Stimulated activated CD4-positive, alpha-beta T cell treated with anti-CD3 and anti-CD28 coated beads, Interleukin-1b, Interleukin-23, amount 100 ng/mL, for 48 hours (primary cell): ENCODE measurements at regions not wholly inside any gene's neighbourhood (a gene's known extent, or its start where the extent isn't known, plus 50 kb on each side); places are given as distances from the start of the nearest gene placed in this dataset.
"Not testable (repeated sequence)": the region's sequence is repeated elsewhere in the genome, so short reads cannot be mapped to it uniquely, and the experiment has no call there.

ENCODE experiments used
- DNase-seq: peaks from one replicate; pipeline ENCODE4 v3.0.0-alpha.2; 2020

- DNase-seq = no peak
Measured at GRCh38 chr13:24931450-24932251, 164.3 kb upstream of the PABPC3 start.

- not testable (repeated sequence) for DNase-seq
Measured at GRCh38 chr13:24933106-24934023, 162.6 kb upstream of the PABPC3 start.

- DNase-seq = not testable (repeated sequence)
Measured at GRCh38 chr13:24934024-24934385, 161.9 kb upstream of the PABPC3 start.

DNA sequence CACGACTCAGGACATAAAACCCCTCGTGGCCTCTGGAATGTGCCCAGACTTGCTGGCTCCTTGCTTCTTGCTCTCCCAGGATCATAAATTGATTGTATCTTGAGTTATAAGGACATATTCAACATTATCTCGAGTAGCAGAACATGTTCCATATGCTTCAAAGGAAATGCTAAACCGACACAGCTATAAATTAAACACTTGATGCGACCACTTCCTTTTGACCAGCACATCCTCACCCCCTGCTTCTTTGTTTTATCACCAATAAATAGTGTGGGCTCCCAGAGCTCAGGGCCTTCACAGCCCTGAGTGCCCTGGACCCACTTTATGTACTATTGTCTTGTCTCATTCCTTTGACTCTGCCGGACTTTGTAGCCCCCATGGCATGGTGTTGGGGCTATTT, 157.0 kb upstream of the PABPC3 start:
- no peak for DNase-seq

GRCh38 chr13:24941023-24941713, 154.8 kb upstream of the PABPC3 start:
- not testable (repeated sequence) for DNase-seq

- no peak for DNase-seq
Measured at GRCh38 chr13:24943136-24943535, 152.8 kb upstream of the PABPC3 start.

GRCh38 chr13:24944073-24944472, 151.9 kb upstream of the PABPC3 start:
- DNase-seq = not testable (repeated sequence)

- DNase-seq = not testable (repeated sequence)
Measured at GRCh38 chr13:24948977-24949376, 147.0 kb upstream of the PABPC3 start.

- DNase-seq = not testable (repeated sequence)
Measured at GRCh38 chr13:24950611-24951010, 145.3 kb upstream of the PABPC3 start.

GRCh38 chr13:24967970-24968369, 128.0 kb upstream of the PABPC3 start:
- DNase-seq = not testable (repeated sequence)

GRCh38 chr13:24968416-24968815, 127.5 kb upstream of the PABPC3 start:
- not testable (repeated sequence) for DNase-seq

DNA sequence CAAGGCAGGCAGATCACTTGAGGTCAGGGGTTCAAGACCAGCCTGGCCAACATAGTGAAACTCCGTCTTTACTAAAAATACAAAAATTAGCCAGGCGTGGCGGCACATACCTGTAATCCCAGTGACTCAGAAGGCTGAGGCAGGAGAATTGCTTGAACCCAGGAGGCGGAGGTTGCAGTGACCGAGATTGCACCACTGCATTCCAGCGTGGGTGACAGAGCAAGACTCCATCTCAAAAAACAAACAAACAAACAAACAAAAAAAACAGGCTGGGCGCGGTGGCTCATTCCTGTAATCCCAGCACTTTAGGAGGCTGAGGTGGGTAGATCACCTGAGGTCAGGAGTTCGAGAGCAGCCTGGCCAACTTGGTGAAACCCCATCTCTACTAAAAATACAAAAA, 122.8 kb upstream of the PABPC3 start:
- DNase-seq = not testable (repeated sequence)

- not testable (repeated sequence) for DNase-seq
Measured at GRCh38 chr13:24981181-24981803, 114.6 kb upstream of the PABPC3 start.

- DNase-seq = no peak
Measured at GRCh38 chr13:24982333-24982999, 113.5 kb upstream of the PABPC3 start.

- no peak for DNase-seq
Measured at GRCh38 chr13:24983094-24983493, 112.8 kb upstream of the PABPC3 start.

GRCh38 chr13:24984134-24984533, 111.8 kb upstream of the PABPC3 start:
- no peak for DNase-seq

GRCh38 chr13:24985107-24985506, 110.8 kb upstream of the PABPC3 start:
- DNase-seq = no peak

GRCh38 chr13:24985896-24986295, 110.0 kb upstream of the PABPC3 start:
- DNase-seq = no peak

- no peak for DNase-seq
Measured at GRCh38 chr13:24986826-24987225, 109.1 kb upstream of the PABPC3 start.

GRCh38 chr13:24989959-24990358, 106.0 kb upstream of the PABPC3 start:
- not testable (repeated sequence) for DNase-seq

DNA sequence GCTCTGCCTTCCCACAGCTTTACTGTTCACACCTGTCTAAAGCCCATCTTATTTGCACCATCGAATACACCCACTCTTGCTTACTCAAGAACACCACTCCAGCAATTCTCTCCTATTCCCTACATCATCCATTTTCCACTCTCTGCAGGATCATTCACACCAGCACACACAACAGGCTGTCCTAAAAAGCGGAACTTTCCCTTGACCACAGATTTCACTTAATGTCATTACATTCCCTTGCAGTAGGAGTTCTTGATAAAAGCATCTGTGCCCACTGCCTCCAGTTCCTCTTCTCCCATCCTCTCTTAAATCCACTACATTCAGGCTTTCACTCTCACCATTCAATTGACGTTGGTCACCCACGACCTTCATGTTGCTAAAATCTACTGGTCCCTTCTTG, 103.0 kb upstream of the PABPC3 start:
- not testable (repeated sequence) for DNase-seq

DNA sequence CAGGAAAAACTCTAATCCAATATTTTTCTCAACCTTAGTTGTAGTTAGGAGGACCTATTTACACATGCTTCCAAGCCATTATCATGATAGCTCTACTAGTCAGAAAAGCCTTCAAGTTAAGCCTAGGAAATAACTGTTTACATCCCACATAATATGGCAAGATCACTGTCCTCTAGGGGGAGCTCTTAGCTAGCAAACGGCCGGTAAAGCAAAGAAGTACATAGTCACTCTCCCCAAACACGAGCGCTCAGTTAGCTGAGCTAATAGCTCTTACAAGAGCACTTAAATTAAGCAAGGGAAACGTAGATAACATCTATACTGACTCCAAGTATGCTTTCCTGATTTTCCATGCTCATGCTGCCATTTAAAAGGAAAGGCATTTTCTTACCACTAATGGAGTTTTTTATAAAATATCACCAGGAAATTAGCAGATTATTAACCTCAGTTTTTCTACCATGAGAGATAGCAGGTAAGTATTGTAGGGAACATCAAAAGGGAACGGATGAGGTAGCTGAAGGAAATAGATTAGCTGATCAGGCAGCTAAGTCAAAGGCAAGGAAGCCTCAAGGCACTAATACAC, 100.6 kb upstream of the PABPC3 start:
- peak; percentile 61 for DNase-seq
